ENCODE measurements at regions not wholly inside any gene's neighbourhood (a gene's known extent, or its start where the extent isn't known, plus 50 kb on each side); places are given as distances from the start of the nearest gene placed in this dataset.

DNA sequence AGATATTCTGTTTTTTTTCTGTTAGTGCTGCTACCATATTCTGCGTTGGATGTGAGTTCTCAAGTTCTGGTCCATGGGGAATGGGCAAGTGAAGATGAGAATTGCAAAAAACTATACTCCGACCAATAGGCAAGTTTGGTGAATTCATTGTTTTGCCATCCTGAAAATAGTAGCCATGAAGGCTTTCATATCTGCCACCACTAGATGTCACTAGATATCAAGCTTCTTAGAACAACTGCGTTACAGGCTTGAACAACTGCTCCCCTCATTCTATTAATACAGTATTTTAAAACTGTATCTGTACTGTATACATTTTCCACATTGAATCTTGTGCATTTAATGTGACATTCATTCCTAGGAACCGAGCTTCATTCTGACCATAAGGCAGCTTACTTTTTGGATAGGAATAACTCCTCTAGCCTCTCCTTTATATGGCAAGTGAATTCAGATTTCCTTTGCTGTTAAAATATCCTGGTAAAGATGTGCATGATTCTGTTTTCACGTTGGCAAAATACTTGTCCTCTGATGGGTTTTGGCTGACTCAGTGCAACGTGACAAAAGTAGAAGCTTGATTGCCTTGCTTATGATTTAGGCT lies 163.6 kb downstream of the SREK1 start:
- ChIA-PET RAD21 (ENCODE audit: low non-redundant PET in 1 of 2, low total read pairs in 2 of 2, uncharacterized antibody in 2 of 2, unreplicated experiment in 2 of 2) (no interaction called here), POLR2A (no interaction called here), CTCF (interaction anchor here (1.0 to 4.3 kb wide), 8 partner anchors 13 to 488 kb away, joined by 3 to 49 read pairs (median 6); no protein-coding TSS in a partner anchor)
- ATAC-seq, result peak; percentile 72
- no peak overlapping the region for H3K4me2 ChIP-seq (ENCODE audit: low read length)
- H3K79me2 ChIP-seq (ENCODE audit: insufficient read depth, low read length), result no peaks in the 10 kb centered on the region
- no peak overlapping the region for H3K4me3 ChIP-seq (replicated peaks in 1 of 2; ENCODE audit: low read depth in 1 of 2, low read length in 2 of 2)
- peak; percentile 56 for DNase-seq (ENCODE audit: low read depth, low spot score)
- H4K20me1 ChIP-seq (ENCODE audit: insufficient read depth), result no peaks in the 10 kb centered on the region
- intact Hi-C loops (cut with micrococcal nuclease), result loop anchor here (1.0 to 10.0 kb wide), 8 partner anchors 61 to 897 kb away; no protein-coding TSS in a partner anchor
- peaks cover 13% of the 10 kb centered on the region; the same call in 1 of the 2 replicates for H3K27me3 ChIP-seq (ENCODE audit: insufficient read depth, low read length)
- H3K4me1 ChIP-seq (ENCODE audit: control insufficient read depth in 1 of 2, insufficient read depth in 2 of 2, low read length in 2 of 2), result no peaks in the 10 kb centered on the region
- no peaks in the 10 kb centered on the region for H3K9me3 ChIP-seq (ENCODE audit: control insufficient read depth in 1 of 2, insufficient read depth in 1 of 2, low read depth in 1 of 2, low read length in 2 of 2)
- BruUV-seq (replicated peaks), result no TSS peak
- no peak overlapping the region for H3K27ac ChIP-seq (ENCODE audit: low read depth, low read length)
- H3K9me2 ChIP-seq (ENCODE audit: insufficient read depth), result no peaks in the 10 kb centered on the region
- H3K9ac ChIP-seq (ENCODE audit: low read length), result no peak overlapping the region
- H2AFZ ChIP-seq (ENCODE audit: low read depth, low read length, poor library complexity, severe bottlenecking), result peak overlapping the region; percentile 77
- no peaks in the 10 kb centered on the region for H3K36me3 ChIP-seq (ENCODE audit: control insufficient read depth in 1 of 2, insufficient read depth in 2 of 2, low read length in 2 of 2)
- TF ChIP-seq SP1 (IDR thresholded peaks at IDR 0.05; ENCODE audit: low read depth), result no peak
- TF ChIP-seq, protein P1, sequence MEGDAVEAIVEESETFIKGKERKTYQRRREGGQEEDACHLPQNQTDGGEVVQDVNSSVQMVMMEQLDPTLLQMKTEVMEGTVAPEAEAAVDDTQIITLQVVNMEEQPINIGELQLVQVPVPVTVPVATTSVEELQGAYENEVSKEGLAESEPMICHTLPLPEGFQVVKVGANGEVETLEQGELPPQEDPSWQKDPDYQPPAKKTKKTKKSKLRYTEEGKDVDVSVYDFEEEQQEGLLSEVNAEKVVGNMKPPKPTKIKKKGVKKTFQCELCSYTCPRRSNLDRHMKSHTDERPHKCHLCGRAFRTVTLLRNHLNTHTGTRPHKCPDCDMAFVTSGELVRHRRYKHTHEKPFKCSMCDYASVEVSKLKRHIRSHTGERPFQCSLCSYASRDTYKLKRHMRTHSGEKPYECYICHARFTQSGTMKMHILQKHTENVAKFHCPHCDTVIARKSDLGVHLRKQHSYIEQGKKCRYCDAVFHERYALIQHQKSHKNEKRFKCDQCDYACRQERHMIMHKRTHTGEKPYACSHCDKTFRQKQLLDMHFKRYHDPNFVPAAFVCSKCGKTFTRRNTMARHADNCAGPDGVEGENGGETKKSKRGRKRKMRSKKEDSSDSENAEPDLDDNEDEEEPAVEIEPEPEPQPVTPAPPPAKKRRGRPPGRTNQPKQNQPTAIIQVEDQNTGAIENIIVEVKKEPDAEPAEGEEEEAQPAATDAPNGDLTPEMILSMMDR (IDR thresholded peaks at IDR 0.05 in 2 of 3, conservative IDR thresholded peaks at IDR 0.05 in 1 of 3; ENCODE audit: borderline replicate concordance in 1 of 3, insufficient read depth in 1 of 3, low read depth in 2 of 3, low read length in 2 of 3), result peak; percentile 80 to 83 (median 82)
- peak; percentile 91 for TF ChIP-seq RAD21 (IDR thresholded peaks at IDR 0.05; ENCODE audit: low read depth)
- TF ChIP-seq EZH2 (IDR thresholded peaks at IDR 0.05), result no peak
- no peak for TF ChIP-seq JUND (IDR thresholded peaks at IDR 0.05)
- TF ChIP-seq, protein P2, sequence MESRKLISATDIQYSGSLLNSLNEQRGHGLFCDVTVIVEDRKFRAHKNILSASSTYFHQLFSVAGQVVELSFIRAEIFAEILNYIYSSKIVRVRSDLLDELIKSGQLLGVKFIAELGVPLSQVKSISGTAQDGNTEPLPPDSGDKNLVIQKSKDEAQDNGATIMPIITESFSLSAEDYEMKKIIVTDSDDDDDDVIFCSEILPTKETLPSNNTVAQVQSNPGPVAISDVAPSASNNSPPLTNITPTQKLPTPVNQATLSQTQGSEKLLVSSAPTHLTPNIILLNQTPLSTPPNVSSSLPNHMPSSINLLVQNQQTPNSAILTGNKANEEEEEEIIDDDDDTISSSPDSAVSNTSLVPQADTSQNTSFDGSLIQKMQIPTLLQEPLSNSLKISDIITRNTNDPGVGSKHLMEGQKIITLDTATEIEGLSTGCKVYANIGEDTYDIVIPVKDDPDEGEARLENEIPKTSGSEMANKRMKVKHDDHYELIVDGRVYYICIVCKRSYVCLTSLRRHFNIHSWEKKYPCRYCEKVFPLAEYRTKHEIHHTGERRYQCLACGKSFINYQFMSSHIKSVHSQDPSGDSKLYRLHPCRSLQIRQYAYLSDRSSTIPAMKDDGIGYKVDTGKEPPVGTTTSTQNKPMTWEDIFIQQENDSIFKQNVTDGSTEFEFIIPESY (IDR thresholded peaks at IDR 0.05; ENCODE audit: extremely low read depth, insufficient replicate concordance, low read length), result no peak
